GM21619 (cell line): ENCODE measurements at regions not wholly inside any gene's neighbourhood (a gene's known extent, or its start where the extent isn't known, plus 50 kb on each side); places are given as distances from the start of the nearest gene placed in this dataset.
"Not testable (repeated sequence)": the region's sequence is repeated elsewhere in the genome, so short reads cannot be mapped to it uniquely, and the experiment has no call there.

Experiments
- ATAC-seq: cut with Tn5 transposase; IDR thresholded peaks from one replicate; pipeline ENCODE4 v1.9.1; 2021; ENCODE audit not compliant: unreplicated experiment

DNA sequence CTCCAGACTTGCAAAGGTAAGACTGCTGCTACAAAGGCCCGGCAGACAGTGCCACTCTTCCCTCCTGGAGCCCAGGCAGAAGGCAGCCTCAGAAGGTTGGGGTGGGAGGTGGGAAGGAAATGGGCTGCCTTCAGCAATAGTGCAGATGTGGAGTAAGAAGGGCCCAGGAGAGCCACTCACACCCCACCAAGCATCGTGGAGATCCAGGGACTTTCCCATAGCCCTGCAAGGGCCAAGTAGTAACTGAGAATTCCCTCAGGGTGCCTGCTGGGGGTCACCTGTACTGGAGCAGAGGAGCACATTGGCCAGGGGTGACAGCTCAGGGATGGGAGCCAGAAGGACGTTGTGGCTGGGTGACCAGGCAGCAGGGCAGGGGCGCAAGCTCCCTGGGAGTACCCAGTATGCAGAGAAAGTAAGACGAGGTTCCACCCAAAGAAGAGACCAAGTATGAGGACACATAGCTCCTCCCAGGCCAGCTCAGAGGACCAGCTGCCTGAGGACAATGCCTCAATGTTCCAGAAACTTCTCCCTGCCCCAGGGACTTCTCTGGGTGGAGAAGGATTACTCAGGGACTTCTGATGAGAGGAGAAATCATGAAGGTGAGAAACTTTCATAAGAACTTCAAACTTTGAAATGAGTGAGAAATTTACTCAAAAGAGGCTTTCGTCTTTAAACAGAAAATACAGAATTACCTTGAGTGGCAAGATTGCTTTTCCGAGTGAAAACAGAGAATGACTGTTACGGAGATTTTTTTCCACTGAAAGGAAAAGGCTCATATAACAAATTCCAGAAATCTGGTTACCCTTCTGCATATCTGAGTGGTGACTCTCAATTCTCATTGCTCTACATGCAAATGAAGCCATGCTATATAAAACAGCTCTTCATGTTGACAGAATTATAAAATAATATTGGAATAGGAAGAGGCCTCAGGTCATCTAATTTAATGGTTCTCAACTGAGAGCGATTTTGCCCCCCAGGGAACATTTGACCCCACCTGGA is 87.9 kb upstream of the TRIO start:
- ATAC-seq: no peak

- no peak for ATAC-seq
Measured at GRCh38 chr5:14054111-14054854, 88.9 kb upstream of the TRIO start.

- no peak for ATAC-seq
Measured at GRCh38 chr5:14050821-14051220, 92.3 kb upstream of the TRIO start.

- ATAC-seq: no peak
Measured at GRCh38 chr5:14048434-14048833, 94.7 kb upstream of the TRIO start.

DNA sequence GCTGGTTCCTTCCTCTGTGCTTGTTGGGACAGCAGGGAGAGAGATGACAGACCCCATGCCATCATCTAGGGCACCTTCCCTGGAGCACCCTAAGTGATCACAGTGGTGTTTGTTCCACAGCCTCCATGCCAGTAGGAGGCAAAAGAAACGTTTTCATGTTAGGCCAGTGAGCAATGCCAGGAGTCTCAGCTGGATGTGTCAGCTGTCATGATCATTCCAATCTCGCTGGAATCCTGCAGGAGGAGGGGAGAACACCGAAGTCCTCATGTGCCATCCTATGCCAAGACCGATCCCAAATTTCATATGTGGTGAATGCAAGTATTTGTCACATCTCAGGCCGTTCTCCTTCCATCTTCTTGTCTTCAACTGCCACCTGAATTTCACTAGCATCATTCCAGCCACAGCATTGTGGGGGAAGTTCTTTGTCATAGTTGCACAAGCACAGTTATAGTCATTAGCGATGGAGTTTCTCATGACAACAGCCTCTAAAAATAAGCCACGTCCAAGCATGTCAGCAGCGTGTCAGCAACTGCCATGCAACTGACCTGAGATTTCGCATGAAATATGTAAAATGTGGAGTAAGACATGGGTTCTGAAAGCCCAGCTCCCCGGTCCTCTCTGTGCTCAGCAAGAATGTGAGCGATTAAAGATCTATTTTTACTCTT is 97.2 kb upstream of the DNAH5 start:
- ATAC-seq: no peak

DNA sequence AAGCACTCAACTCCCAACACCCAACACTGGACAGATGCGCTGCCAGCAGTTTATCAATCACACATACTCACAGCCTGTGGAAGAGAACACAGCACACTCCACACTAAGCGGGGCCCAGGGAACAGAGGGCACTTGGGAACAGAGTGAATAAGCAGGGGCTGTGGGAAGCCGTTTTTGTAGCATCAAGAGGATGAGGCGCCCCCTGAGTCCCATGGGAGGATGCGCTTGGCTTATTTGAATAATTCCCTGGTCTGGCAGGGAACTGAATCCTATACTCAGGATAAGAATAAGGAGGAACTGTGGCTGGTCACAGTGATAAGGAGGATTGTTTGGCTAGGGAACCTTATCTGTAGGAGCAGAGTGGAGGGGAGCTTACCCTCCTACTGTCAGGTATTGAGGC is 96.1 kb upstream of the DNAH5 start:
- ATAC-seq: no peak

GRCh38 chr5:14039576-14039975 is 95.1 kb upstream of the DNAH5 start:
- no peak for ATAC-seq

DNA sequence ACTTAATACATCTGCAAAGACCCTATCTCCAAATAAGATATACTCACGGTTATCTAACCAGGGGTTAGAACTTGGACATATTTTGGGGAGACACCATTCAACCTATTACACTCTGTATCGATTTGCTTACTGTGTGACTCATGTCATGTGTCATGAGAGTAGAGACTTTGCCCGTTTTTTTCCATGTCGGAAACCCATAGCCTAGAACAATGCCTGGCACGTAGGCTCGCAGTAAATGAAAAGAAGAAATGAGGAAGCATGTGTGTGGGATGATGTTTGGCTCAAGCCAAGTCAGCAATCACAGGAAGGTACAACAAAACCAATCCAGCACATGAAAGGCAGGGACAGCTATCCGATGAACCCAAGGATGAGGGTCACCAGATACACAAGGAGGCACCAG is 94.6 kb upstream of the DNAH5 start:
- no peak for ATAC-seq

DNA sequence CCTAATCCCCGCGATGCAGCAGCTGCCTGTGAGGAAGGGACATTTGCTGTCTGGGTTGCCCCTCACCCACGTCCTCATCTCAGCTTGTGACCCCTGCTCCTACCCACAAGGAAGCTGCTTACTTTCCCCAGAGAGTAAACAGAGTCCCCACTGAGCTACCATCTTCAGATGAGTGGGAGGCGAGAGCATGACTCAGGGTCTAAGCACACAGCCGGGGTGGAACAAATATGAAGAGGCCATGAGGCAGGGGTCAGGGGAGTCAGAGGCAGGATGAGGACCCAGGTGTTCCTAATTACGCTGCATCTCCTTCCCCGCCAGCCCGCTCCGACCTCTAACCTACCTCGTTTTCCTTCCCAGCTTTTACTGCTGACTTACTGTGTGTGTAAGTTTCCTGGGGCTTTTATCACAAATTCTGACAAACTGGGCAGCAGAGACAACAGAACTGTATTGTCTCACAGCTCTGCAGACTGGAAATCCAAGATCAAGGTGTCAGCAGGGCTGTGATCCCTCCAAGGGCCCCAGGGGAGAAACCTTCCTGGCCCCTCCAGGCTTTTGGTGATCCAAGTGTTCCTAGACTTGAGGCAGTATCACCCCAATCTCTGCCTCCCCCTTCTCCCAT is 94.0 kb upstream of the DNAH5 start:
- ATAC-seq: no peak

DNA sequence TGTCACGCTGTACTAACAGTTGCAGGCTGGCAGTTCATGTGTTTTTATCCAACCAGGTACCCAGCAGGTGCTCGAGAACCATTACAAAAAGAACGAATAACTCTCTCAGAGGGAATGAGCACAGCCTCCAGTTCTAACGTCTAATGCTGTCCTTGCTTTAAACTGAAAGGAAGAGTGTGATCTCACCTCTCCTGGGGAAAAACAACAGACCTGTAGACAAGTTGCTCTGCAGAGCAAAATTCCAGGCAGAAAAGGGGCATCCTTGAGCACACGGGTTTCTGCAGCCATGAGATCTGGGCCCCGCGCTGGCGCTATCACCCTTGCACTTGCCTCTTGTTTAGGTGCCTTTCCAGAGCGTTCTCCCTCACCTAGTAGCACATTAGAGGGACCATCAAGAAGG is 92.5 kb upstream of the DNAH5 start:
- no peak for ATAC-seq

DNA sequence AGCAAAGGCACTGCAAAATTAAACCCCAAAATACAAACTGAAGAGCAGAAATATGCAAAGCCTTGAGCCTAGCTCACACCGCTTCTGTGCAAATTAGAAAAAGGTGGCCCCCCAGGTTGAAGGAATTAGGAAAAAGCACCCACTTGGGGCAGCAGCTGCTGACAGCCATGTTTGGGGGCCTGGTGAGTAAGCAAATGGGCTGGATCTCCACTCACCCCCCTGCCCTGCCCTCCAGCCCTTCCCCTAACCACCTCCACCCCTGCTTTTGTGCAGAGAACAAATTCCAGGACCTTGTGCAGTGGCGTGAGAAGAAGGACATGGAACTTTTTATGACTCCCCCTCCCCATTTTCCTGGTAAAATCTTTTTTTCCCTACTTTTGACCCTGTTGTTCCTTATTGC is 92.0 kb upstream of the DNAH5 start:
- no peak for ATAC-seq

DNA sequence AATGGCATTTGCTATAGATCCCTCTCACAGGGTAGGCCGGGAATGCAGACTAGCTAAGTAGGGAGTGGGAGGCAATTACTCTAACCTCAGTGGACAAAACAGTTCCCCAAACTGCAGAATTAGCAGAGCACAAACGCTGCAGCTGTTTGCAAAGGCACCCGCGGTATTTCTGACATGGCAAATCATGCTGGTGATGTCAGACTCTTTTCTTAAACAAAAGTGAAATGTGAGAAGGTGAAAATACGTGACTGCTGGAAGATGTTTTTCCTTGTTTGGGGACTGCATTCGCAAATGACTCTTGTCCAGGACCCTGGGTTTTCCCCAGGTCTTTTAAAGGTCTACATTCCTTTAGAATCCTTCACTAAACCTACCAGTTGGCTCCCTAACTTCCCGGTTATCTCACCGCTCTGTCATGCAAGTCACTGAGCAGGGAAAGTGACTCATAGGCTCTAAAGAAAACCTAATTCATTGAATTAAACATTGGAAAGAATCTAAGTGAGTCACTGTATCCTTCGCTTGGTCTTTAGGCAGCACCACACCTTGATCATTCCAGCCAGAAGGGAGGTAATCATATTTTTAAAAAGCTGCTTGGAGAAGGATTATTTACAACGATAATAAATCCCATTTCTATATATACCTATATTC is 91.5 kb upstream of the DNAH5 start:
- ATAC-seq: no peak

GRCh38 chr5:14034963-14035362 is 90.5 kb upstream of the DNAH5 start:
- ATAC-seq: no peak

GRCh38 chr5:14032918-14033317 is 88.4 kb upstream of the DNAH5 start:
- no peak for ATAC-seq

DNA sequence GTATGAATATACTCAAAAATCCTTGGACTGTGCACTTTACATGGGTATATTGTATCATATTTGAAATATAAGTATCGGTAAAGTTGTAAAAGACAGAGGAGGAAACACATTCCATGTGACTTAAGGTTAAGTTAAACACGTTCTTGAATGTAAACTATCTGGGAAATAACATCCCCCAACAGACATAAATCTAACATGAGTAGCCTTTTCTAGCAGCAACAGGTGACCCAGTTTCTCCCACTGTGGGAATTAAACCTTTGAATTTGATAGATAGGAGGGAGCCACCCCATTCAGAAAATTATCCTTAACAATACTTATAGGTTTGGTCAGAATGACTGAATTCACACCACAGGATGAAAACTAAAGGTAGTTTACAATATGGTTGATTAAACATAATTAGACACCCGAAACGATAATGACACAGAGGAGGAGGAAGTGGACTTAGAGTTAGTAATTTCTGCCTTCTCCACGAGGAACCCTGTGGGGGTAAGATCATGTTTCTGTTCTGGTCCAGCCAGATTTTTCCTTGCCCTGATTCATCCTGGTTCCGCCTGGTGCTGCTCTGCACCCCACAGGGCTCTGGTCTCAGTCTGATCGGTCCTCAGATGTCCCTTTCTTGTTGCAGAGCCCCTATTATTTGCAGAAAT is 84.6 kb upstream of the DNAH5 start:
- no peak for ATAC-seq

- no peak for ATAC-seq
Measured at GRCh38 chr5:14028188-14028587, 83.7 kb upstream of the DNAH5 start.

- no peak for ATAC-seq
Measured at GRCh38 chr5:14025569-14026286, 81.2 kb upstream of the DNAH5 start.

- ATAC-seq: no peak
Measured at GRCh38 chr5:14022971-14023370, 78.5 kb upstream of the DNAH5 start.

GRCh38 chr5:14020944-14021343 is 76.5 kb upstream of the DNAH5 start:
- ATAC-seq: not testable (repeated sequence)
